Activated T-helper 1 cell treated with anti-CD3 and anti-CD28 coated beads, Interleukin-12 subunit alpha, Interleukin-12 subunit beta, Interleukin-2, Interleukin-4 antibody, amounts not matched to agents 30 ng/mL and 10 ng/mL and 1 ng/mL, durations not matched to agents 14 hours and 24 hours and 36 hours (primary cell): ENCODE measurements at regions not wholly inside any gene's neighbourhood (a gene's known extent, or its start where the extent isn't known, plus 50 kb on each side); places are given as distances from the start of the nearest gene placed in this dataset.

ENCODE experiments used
- DNase-seq: peaks from one replicate; pipeline ENCODE4 v3.0.0; 2021; ENCODE audit warnings: low spot score
- H3K27ac Mint-ChIP-seq: one replicate; pipeline ENCODE4 v1.8.0; 2021; ENCODE audit warnings: mild to moderate bottlenecking, mixed read lengths
- H3K27me3 Mint-ChIP-seq: one replicate; pipeline ENCODE4 v1.8.0; 2022; ENCODE audit warnings: mild to moderate bottlenecking, moderate library complexity, mixed read lengths; ENCODE audit not compliant: insufficient read depth
- H3K36me3 Mint-ChIP-seq: one replicate; pipeline ENCODE4 v1.8.0; 2021; ENCODE audit warnings: low read depth, mixed read lengths
- H3K4me1 Mint-ChIP-seq: one replicate; pipeline ENCODE4 v1.8.0; 2021; ENCODE audit warnings: low read depth, mixed read lengths
- H3K4me3 Mint-ChIP-seq: one replicate; pipeline ENCODE4 v1.8.0; 2021; ENCODE audit warnings: mild to moderate bottlenecking, moderate library complexity, mixed read lengths
- H3K9me3 Mint-ChIP-seq: one replicate; pipeline ENCODE4 v1.8.0; 2021; ENCODE audit warnings: mixed read lengths
- intact Hi-C: fragments of 100-400 bp; cut with micrococcal nuclease; formaldehyde crosslinking; loops from one replicate; pipeline ENCODE4 v1.15.1; 2024

DNA sequence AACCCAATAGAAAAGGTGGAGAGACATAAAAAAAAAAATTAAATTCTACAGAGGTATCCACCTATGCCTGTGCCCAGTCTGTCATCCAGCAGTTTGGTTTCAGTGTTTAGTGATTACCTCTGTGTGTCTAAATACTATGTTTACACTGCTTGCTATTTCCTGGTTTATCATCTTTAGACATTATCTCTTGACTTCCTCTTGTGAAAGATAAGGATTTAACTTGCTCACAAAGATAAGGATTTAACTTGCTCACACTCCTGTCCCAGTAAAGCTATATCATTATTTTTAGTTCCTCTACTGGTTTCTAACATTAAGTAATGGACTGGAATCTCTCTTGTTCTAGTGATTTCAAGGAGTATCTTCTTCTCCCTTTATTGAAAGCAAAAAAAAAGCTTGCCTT, 53.9 kb upstream of the ZFR start:
- no peaks in the 10 kb centered on the region for H3K9me3 Mint-ChIP-seq

DNA sequence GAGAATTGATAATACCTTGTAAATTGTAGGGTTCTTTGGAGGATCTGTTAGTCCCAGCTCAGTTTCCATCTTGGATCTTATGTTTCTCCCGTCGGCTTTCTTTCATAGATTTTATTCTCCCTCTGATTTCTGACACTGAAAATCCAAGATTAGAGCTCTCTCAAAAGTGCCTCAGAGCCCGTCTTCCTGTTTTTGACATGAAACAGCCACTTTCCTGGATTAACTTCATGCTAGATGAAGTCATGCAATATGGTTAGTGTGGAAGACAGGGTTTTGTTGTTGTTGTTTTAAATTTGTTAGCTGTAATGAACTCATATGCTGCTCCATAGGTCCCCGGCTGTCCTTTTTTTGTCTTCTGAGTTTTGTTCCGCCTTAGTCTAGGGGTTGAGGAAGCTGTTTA, 51.6 kb upstream of the ZFR start:
- no peak overlapping the region for H3K27ac Mint-ChIP-seq
- H3K9me3 Mint-ChIP-seq, result no peaks in the 10 kb centered on the region
- DNase-seq, result no peak
- H3K27me3 Mint-ChIP-seq, result peaks cover 3% of the 10 kb centered on the region
- H3K4me3 Mint-ChIP-seq, result no peak overlapping the region
- intact Hi-C loops, result no loop called here
- peaks cover 30% of the 10 kb centered on the region for H3K4me1 Mint-ChIP-seq
- no peaks in the 10 kb centered on the region for H3K36me3 Mint-ChIP-seq

More for the DNA sequence above, 53.9 kb upstream of the ZFR start:
- intact Hi-C loops, result no loop called here
- no peak for DNase-seq
- peaks cover 30% of the 10 kb centered on the region for H3K4me1 Mint-ChIP-seq
- no peaks in the 10 kb centered on the region for H3K36me3 Mint-ChIP-seq
- no peak overlapping the region for H3K27ac Mint-ChIP-seq
- peak overlapping the region; percentile 2 for H3K4me3 Mint-ChIP-seq
- peaks cover 3% of the 10 kb centered on the region for H3K27me3 Mint-ChIP-seq

DNA sequence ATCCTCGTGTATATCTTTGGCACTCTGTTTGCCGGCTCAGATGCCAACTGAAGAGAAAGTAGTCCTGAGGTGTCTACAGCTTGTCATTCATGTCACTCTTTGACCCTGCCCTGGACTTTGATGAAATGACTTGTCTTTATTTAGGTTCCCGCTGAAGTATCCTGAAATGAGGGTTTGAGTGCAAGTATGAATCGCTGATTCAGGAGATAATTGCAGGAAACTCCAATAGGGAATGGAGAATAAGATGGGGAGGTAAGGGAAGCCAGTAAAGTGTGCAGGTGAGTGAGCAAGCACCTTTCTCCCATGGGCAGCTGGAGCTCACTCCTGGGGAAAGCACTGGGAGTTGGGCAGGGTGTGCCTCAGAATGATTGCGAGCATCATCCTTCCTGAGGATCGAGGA, 50.3 kb upstream of the ZFR start:
- no peaks in the 10 kb centered on the region for H3K36me3 Mint-ChIP-seq
- H3K4me1 Mint-ChIP-seq, result peaks cover 29% of the 10 kb centered on the region
- H3K27me3 Mint-ChIP-seq, result peaks cover 3% of the 10 kb centered on the region
- no peak overlapping the region for H3K27ac Mint-ChIP-seq
- intact Hi-C loops, result no loop called here
- H3K9me3 Mint-ChIP-seq, result no peaks in the 10 kb centered on the region
- DNase-seq, result no peak
- H3K4me3 Mint-ChIP-seq, result no peak overlapping the region
